GM18909 (cell line): ENCODE measurements at regions not wholly inside any gene's neighbourhood (a gene's known extent, or its start where the extent isn't known, plus 50 kb on each side); places are given as distances from the start of the nearest gene placed in this dataset.

Experiments used
- ATAC-seq: cut with Tn5 transposase; IDR thresholded peaks from one replicate; pipeline ENCODE4 v1.9.1; 2021; ENCODE audit warnings: mild to moderate bottlenecking; ENCODE audit not compliant: unreplicated experiment, poor library complexity

DNA sequence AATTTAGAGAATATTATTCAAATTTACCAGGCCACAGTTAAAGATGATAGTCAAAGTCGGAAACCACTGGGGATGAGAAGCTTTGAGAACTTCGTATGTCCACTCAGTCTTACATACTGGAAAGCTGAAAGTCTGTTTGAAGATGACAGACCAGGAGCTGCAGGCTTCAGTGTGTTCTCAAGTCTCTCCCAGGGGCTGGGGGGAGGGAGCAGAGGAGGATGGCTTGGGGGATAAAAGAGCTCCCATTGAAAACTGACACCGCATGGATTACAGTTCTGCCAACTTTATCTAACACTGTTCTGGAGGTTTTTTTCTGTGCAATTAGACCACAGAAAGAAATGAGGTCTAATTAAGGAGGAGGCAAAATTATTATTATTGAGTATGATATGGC lies 170.5 kb upstream of the ALKAL2 start:
- no peak for ATAC-seq

DNA sequence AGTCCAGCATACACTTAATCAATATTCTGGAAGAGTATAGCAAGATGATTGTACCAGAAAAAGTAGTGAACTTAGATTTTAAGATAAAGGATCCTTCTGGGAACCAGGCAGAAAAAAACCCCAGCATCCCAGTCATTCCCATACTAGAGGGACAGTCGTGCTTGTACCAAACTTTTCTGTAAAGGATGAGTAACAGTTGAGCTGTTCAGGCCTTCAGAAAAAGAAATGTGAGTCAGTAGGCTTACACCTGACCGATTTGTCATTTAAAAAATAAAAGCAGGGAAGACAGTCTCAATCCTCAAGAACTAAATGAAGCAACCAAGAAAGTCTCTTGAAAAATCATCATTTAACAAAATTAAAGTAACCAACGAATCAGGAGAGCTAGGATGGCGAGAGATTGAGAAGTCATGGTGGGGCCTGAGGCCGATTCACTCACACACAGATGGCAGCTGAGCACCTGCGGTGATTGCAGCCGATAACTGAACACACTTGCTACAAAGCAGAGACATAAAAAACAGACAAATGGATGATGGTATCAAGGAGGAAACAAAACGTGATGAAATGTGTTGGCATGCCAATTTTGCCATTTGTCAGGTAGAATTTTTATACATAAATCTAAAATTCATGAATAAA lies 170.0 kb upstream of the ALKAL2 start:
- no peak for ATAC-seq

DNA sequence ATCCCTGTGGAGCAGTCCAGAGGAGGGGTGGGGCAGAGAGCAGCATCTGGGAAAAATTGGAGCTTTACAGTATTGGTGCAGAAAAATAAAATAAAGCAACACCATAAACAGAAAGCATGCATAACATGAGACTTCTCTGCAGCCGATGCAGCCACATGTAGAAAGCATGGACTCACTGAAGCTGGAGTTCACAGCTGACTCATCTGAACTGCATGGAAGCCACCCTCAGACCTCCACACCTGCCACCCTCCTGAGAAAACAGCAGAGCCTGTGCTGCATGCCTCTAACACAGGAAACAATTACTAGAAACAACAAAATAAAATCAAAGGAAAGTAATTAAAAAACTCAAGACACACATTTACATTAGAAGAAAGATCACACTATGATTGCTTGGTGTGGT lies 169.4 kb upstream of the ALKAL2 start:
- ATAC-seq, result no peak

DNA sequence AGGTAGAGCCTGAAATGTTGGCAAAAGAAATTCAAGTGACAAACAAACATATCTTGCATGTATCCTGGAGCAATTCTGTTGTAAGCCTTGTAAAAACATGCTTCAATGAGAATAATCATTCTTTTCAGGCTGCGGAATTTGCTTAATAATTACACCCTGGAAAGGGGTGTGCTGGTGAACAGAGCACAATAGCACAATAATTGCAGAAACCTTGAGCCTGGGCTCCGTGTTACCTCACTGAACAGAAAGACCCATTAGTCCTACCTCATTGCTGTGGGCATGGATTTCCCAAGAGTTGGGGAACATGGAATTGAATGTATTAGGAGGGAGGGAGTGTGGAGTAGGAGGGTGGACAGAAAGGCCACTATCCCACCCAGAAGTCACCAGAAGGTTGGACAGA lies 168.0 kb upstream of the ALKAL2 start:
- ATAC-seq, result no peak

DNA sequence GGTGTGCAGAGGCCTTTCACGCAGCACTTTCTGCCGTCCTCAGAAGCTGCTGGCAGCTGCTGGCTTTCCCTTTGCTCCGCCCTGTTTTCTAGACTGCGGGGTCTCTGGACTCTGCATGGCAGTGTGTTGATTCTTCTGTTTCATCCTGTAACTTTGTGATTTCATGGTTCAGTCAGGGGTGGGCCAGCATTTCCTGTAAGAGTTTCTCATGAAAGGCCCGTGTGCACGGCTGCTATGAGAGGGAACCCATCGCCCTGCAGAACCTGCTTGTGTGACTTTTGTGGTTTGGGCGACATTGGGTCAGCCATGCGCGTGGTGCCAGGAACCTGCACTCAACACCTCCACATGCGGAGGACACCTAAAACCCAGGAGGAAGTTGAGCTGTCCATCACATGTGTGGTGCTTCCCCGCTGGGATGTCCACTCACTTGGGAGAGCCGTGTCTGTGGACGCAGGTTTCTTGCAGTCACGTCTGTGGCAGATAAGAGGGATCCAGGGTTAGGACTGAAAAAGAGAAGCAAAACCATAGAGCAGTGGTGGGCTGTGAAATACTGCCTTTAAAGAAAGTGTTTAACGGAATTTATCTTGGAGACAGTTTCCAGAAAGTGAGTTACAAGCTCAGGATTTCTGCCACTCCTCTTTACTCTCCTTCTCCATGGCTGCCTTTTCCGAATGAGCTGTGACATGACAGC lies 167.3 kb upstream of the ALKAL2 start:
- ATAC-seq, result no peak

DNA sequence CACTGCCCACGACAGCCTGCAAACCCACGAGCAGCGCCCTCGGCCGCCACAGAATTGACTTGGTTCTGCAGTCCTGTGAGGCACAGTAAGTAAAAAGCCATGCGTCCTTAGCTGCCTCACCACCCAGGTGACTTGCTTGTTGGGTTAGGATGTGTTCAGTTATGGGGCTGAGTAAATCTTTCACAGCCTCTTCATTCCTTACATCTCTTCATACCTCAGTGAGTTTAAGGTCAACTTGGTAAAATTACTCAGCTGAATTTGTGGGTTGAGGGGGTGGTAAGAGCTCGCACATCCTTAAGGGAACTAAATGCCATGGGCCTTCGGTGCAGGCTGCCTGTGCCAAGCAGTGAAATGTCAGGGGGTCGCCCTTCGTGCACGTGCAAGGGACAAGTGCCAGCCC lies 165.2 kb upstream of the ALKAL2 start:
- no peak for ATAC-seq

DNA sequence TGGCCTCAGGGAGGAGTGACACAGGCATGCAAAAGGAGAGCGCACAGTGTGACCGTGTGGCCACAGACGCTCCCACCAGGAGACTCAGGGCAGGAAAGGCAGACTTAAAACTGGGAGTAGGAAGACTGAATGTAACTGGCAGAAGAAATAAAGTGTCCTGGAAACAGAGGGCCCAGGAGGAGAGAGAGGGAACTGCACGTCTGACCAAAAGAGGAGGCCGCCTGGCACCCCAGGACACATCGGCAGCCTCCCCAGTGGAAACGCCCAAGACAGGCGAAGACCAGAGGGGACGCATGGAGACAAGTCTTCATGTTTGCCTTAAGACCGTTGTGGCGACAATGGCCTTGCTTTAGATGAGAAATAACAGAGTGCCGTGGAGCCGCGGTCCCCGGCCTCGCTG lies 163.6 kb upstream of the ALKAL2 start:
- no peak for ATAC-seq

DNA sequence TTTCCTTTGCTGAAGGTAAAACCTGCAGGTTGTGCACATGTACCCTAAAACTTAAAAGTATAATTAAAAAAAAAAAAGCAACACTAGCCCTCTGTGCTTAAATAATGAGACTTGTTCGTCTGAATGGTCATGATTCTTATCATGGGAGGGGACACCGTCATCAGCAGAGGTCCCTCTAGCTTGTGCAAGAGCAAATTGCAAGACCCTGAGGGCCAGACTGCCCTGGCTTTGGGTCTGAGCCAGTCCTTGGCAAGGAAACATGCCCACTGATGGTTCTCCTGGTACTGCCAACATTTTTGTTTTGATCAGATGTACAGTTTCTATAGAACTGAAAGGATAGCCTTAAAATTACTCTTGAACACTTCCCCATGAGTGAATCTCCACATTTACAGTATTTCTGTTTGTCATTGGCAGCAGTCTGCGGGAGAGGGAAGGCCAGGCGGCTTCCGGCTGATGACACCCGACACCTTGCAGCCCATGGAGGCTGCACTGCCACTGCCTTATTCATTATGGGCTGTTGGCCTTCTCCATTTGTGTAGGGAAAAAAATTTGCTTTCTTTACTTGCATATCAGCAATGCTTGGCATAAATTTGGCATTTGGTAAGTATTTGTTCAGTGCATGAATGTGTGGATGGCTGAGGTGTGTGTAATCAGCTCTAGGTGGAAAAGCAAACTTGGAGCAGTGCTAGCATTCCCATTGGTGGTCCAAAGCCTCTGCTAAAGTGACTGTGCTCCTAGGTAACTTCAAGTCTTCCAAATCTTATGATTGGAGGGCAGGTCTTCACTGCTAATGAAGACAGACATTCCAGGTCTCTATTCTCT lies 161.6 kb upstream of the ALKAL2 start:
- no peak for ATAC-seq

DNA sequence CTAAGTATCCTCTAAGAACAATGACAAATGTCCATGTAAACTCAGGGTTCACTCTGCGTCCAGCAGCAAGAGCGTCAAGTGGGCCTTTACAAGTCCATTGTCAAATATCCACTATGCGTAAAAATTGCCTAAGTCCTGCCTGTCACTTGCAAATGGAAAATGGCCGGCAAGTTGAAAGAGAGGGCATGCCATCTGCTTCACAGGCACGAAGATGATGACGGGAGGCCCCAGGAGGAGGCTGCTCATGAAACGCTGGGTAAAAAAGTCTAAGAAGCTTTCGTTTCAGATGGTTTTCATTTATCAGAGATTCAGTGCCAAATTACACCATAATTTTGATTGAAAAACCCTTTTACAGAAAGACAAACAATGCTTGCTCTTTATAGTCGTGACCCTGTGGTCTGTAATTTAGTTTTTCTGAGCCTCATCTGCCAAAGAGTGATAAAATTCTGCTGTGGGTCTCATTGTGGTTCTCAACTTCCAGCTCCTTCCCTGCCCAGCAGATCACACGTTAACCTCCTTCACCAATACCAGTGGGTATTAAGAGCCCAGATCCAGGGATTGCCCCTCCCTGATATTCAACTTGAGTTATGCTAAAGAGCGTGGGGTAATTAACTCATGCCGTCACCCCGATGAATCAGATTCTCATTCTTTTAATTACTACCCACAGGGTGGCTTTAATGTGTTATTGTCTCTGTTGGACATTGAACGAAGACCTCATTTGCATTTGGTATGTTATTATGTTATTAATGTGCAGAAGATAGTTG lies 160.2 kb upstream of the ALKAL2 start:
- ATAC-seq, result no peak

DNA sequence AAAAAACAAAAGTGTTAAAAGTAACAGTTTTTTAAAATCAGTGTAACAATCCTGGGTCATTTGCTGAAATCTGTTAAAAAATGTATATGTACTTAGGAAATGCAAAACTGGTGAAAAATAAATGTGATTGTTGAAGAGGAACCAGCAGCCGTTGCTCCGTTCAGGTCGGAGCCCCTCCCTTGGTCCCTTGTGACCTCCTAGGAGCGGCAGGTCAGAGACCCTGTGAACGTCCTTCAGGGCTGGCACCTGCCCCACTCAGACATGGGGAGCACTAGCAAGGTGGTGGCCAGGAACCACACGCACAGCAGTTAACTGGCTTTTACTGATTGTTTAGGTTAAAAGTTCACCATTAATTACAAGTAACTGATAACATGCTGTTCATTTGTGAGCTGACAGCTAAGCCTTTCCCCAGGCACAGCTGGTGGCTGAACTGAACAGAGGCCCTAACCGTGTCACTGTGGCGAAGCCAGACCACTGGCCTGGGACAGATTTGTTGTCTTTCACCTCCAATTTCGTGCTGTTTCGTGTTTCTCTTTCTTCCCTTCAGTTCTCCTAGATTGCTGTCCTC lies 159.2 kb upstream of the ALKAL2 start:
- ATAC-seq, result no peak

DNA sequence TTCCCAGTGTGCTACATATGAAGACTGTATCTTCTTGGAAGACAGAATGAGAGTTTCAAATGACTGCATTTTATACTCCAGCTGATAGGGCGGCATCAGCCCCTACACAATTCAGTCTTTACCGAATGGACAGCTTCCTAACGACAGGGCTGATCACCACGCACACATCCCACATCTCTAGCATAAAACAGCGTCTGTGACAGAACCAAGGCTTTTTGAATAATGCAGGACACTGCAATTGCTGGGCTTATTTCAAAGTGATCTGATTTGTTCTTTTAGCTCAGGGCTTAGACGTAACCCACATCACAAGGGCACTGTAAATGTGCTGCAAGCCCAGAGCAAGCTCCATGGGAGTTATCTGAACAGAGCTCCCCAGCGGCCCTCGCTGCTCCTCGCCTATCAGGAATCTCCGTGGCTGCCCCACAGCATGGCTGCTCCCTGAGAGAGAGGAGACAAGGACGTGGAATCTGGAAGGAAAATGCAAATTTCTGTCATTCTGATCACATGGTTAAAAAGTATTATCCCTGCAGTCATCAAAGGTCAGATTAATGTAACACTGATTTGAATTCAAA lies 158.5 kb upstream of the ALKAL2 start:
- ATAC-seq, result no peak

DNA sequence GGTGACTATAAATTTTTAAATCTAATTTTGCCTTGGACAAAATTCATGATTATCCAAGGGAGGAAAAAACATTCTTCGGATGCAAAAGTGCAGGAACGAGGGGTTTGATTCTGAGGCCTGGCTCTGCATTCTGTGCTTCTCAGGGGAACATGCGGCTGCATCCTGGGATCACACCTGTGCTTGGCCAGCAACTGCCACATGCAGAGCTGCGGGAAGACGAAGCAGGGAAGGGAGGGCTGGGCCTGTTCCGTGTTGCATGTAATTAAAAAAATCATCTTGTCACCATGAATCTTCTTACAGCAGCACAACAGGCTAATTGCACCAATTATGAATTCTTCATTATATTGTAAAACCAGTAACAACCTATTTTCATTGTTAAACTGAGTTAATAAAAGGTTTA lies 158.0 kb upstream of the ALKAL2 start:
- no peak for ATAC-seq

DNA sequence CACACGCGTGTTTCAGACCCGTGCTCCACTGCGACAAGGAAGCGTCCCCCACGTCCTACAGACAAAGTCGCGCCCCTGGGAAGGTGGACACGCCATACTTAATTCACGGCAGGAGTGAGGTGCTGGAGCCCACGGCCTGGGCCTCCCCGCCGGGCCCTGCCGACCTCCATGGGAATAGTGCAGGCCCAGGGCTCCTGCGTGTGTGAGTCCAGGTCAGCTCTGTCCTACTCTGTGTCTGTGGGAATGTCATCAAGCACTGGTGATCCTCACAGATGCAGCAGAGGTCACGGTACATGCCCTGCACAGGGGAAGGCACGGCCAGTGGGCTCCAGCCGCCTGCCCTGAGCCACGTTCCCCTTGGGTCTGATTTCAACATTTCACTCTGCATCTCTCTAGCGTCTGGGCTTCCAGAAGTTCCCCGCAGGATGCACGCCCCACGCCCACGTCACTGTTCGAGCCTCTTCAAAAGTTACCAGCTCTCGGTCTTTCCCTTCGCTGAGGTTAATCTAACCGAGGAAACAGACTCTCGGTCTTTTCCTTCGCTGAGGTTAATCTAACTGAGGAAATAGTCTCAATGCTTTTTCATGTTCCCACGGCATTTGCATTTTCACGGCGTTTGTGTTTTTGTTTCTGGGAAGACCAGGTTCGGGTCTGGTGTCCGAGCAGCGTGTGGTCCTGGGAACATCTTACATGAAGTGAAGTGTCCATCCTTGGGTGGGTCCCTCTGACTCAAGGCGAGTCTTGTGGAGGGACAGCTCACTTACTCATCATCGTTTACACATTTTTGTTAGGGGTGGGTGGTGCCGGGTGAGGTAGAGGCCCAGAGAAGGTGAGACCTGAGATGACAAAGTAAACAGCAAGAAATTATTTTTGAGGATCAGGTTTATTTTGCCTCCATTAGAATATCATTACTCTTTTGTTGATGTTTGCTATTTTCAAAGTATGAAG lies 157.3 kb upstream of the ALKAL2 start:
- no peak for ATAC-seq

DNA sequence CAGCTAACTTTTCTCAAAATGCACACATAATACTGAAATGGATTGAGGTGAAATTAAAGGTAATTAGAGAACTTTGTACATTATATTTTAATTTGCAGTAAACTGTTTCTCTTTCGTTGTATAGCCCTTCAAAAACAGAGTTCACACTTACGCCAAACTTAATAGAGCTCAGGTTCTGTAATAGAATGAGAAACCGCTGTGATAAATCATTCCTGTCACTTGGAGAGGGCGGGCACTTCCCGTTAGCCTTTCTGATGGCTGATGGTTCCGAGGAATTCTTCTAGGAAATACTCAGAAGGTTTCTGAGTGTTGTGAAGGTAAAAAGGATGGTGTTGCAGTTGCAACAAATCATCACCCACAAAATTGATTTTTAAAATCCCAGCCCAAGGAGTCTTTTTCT lies 155.8 kb upstream of the ALKAL2 start:
- no peak for ATAC-seq

DNA sequence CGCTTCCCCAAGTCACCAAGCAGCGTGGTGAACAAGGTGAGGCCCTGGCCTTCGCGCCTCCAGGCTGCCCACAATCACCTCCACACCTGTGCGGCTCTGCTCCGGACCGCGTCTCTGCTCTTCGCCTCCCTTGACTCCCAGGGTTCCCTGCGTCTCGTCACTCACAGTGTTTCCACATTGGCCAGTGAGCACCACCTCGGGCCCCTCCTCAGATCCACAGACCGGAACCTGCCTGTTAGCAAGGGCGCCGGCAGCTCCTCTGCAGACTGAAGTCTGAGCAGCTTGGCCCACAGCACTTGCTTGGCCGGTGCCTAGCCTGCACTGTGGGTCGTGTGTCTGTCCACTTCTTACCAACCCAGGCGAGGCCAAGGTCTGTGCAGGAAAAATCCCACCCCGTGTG lies 155.3 kb upstream of the ALKAL2 start:
- ATAC-seq, result no peak

DNA sequence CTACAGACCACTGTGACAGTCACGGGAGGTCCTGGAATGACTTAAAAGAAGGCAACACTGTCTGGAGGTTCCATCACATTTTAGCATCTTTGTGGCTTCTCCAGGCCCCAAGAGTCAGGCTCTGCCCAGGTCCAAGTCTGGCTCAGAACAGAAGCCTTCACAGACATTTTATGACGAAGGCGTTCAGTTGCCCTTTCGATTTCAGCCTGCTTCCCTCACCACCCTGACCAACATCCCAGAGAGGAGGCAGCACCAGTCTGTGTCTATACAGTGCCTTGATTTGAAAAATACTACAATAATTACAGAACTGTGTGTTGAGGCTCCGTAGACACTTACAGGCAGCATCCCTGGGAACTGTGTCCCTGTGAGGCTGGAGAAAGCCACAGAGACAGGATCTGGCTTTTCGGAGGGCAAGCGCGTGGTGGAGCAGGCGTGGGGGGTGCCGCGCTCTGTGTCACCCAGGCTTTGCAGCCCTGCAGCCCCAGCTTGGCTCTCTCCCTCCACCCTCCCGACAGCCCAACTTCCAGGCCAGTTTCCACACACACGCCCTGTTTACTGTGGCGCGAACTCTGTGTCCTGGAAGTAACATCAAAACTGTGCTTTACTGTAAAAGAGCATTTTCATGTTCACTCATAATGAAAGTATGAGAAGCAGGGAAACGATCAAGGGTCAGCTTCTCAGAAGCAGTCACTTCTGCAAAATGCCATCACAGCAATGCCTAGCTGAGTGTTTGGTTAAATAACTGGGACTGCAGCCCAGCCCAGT lies 153.5 kb upstream of the ALKAL2 start:
- peak; percentile 45 for ATAC-seq

DNA sequence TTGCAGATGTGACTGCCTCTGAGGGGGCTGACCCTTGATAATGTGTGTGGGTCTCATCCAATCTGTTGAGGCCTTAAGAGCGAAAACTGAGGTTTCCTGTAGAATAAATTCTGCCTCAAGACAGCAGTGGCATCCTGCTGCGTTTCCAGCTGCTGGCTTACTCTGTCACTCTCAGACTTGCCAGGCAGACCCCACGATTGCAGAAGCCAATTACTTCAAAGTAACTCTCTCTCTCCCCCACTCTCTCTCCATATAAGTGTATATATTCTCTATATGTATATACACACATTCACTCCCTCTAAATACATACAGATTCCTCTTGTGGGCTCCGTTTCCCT lies 152.5 kb upstream of the ALKAL2 start:
- no peak for ATAC-seq

DNA sequence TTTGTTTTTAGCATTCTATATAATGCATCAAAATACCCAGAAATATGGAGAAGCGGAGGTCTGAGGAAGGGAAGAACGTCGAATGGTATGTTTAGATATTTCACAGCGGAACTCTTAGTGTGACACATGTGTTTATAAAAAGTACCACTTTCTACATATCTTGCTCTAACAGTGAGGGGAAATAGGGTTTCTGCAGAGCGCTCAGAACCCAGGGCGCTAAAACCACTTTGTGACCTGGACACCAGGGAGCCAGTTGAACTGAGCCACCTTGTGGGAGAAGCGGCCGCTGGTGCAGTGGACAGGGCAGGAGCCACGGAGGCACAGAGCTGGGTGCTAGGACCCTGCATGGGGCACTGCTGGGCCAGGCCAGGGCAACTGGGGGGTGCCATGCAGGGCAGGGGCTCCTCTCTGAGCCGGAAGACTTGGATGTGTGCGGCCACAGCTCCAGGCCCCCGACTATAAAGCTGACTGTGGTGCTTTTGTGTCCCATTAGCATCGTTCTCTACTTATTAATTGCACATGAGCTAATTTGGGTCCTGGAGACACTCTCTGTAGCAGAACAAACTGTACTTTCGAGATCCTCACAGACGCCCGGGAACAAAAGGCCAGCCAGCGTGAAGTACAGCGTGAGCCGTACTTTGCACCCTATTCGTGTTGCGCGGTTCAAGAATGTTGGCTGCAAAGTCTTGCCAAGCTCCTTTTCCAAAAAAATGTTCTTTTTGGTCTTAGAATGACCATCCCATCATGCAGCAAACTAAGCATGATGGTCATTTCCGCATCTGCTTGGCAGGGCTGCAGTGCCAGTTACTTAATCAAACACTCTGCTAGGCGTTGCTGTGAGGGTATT lies 151.9 kb upstream of the ALKAL2 start:
- no peak for ATAC-seq
